ENCODE measurements at regions not wholly inside any gene's neighbourhood (a gene's known extent, or its start where the extent isn't known, plus 50 kb on each side); places are given as distances from the start of the nearest gene placed in this dataset.

DNA sequence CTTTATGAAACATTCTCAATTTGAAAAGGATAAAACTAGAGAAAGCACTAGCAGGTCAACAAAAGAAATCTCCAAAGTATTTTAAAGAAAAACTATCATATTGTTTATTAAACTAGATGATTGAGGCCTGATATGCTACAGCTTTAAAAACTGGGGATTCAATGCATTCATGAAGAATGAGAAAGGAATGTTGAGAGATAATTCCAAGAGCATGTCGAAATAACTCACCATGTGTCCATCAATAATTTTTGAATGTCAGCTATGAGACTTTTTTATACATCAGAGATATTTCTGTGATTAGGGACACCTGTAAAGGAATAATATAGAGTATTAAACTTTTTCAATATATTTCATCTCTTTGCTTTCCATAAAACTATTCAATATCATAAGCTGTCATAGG lies 376.9 kb upstream of the REG3G start:
- H2AFZ ChIP-seq (ENCODE audit: low read length), result no peak overlapping the region
- H3K9ac ChIP-seq (ENCODE audit: low read length), result no peak overlapping the region
- H3K4me3 ChIP-seq (ENCODE audit: low read depth, low read length, poor library complexity, severe bottlenecking), result no peak overlapping the region
- H3K9me3 ChIP-seq (ENCODE audit: low read length), result no peaks in the 10 kb centered on the region
- H3F3A ChIP-seq (ENCODE audit: insufficient read depth, low read length), result no peaks in the 10 kb centered on the region
- no peaks in the 10 kb centered on the region for H3K9me2 ChIP-seq (ENCODE audit: low read depth, low read length)
- H3K79me2 ChIP-seq (ENCODE audit: insufficient read depth, low read length), result no peaks in the 10 kb centered on the region
- TF ChIP-seq EZH2 (IDR thresholded peaks at IDR 0.05; ENCODE audit: borderline replicate concordance, low read length), result no peak
- TF ChIP-seq, protein P1, sequence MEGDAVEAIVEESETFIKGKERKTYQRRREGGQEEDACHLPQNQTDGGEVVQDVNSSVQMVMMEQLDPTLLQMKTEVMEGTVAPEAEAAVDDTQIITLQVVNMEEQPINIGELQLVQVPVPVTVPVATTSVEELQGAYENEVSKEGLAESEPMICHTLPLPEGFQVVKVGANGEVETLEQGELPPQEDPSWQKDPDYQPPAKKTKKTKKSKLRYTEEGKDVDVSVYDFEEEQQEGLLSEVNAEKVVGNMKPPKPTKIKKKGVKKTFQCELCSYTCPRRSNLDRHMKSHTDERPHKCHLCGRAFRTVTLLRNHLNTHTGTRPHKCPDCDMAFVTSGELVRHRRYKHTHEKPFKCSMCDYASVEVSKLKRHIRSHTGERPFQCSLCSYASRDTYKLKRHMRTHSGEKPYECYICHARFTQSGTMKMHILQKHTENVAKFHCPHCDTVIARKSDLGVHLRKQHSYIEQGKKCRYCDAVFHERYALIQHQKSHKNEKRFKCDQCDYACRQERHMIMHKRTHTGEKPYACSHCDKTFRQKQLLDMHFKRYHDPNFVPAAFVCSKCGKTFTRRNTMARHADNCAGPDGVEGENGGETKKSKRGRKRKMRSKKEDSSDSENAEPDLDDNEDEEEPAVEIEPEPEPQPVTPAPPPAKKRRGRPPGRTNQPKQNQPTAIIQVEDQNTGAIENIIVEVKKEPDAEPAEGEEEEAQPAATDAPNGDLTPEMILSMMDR (IDR thresholded peaks at IDR 0.05; ENCODE audit: low read length), result no peak
- H3K27ac ChIP-seq (ENCODE audit: low read depth, low read length, poor library complexity, severe bottlenecking), result no peak overlapping the region
- H3K4me1 ChIP-seq (ENCODE audit: insufficient read depth, low read length, severe bottlenecking), result no peaks in the 10 kb centered on the region
- no peak overlapping the region for H3K4me2 ChIP-seq (ENCODE audit: low read length)
- no peaks in the 10 kb centered on the region for H3K27me3 ChIP-seq (ENCODE audit: insufficient read depth, low read length)
- H4K20me1 ChIP-seq (ENCODE audit: insufficient read depth, low read length), result no peaks in the 10 kb centered on the region
- no peaks in the 10 kb centered on the region for H3K36me3 ChIP-seq (ENCODE audit: insufficient read depth, low read length)

DNA sequence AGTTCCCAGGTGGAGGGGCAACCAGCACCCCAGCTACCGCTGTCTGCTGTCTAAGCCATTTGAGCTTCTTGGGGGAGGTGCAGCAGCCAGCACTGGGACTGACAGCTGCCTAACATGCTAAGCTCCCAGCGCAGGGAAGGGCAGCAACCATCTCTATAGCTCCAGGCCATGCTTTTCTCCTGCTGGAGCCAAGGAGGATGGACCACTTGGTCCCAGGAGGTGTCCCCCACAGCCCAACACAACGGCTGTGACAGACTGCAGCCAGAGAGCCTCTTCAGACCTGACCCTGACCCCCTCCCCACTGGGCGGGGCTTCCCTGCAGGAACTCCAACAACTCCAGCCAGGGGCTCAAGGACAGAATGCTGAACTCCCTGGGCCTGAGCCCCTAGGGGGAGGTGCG lies 370.6 kb upstream of the REG3G start:
- no peak overlapping the region for H3K27ac ChIP-seq (ENCODE audit: low read depth, low read length, poor library complexity, severe bottlenecking)
- H3K4me3 ChIP-seq (ENCODE audit: low read depth, low read length, poor library complexity, severe bottlenecking), result no peak overlapping the region
- no peaks in the 10 kb centered on the region for H3K4me1 ChIP-seq (ENCODE audit: insufficient read depth, low read length, severe bottlenecking)
- no peak overlapping the region for H3K4me2 ChIP-seq (ENCODE audit: low read length)
- no peaks in the 10 kb centered on the region for H3F3A ChIP-seq (ENCODE audit: insufficient read depth, low read length)
- no peaks in the 10 kb centered on the region for H3K9me2 ChIP-seq (ENCODE audit: low read depth, low read length)
- H4K20me1 ChIP-seq (ENCODE audit: insufficient read depth, low read length), result no peaks in the 10 kb centered on the region
- no peaks in the 10 kb centered on the region for H3K27me3 ChIP-seq (ENCODE audit: insufficient read depth, low read length)
- TF ChIP-seq, protein P1 (IDR thresholded peaks at IDR 0.05; ENCODE audit: low read length), result no peak
- no peak for TF ChIP-seq EZH2 (IDR thresholded peaks at IDR 0.05; ENCODE audit: borderline replicate concordance, low read length)
- no peaks in the 10 kb centered on the region for H3K36me3 ChIP-seq (ENCODE audit: insufficient read depth, low read length)
- no peak overlapping the region for H3K9ac ChIP-seq (ENCODE audit: low read length)
- no peak overlapping the region for H2AFZ ChIP-seq (ENCODE audit: low read length)
- no peaks in the 10 kb centered on the region for H3K9me3 ChIP-seq (ENCODE audit: low read length)
- H3K79me2 ChIP-seq (ENCODE audit: insufficient read depth, low read length), result no peaks in the 10 kb centered on the region

DNA sequence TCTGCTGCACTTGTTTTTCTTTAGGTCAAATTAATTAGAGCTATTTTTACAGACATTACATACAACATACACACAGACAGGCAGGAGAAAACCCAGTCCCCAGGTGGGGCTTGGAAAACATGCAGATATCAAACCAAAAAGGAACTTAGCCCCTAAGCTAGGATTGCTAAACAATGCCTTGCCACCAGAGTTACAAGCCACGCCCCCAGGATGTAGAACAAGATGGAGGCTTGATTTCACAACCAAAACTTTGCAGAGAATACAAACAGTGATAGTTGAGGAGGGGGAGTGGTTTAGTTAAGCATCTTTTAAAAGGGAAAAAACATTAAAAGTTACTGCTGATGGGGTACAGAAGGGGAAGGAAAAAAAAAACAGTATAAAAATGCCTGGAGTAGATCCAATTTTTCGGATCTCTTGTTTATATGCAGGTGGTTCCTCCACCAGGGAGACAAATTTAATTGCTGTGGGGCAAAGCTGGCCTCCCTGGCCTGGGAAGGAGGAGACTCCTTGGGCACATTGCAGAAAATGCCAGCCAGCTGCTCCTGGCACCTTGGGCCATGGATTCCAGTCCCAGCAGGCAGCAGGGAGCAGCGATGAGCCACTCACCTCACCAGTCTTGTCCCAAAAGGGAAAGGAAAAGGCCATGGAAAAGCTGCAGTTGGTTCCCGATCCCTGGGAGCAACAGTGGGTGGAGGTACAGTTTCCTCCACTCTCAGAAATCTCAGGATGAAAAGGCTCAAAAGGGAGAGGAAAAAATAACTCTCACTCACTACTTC lies 348.4 kb upstream of the REG3G start:
- no peak for TF ChIP-seq EZH2 (IDR thresholded peaks at IDR 0.05; ENCODE audit: borderline replicate concordance, low read length)
- TF ChIP-seq, protein P1 (IDR thresholded peaks at IDR 0.05; ENCODE audit: low read length), result no peak

More for the DNA sequence above, 348.4 kb upstream of the REG3G start:
- Histone ChIP-seq H4K20me1 (ENCODE audit: insufficient read depth, low read length) (no peaks in the 10 kb centered on the region), H2AFZ (ENCODE audit: low read length) (no peak overlapping the region), H3F3A (ENCODE audit: insufficient read depth, low read length) (no peaks in the 10 kb centered on the region), H3K36me3 (ENCODE audit: insufficient read depth, low read length) (no peaks in the 10 kb centered on the region), H3K9me3 (ENCODE audit: low read length) (no peaks in the 10 kb centered on the region), H3K4me1 (ENCODE audit: insufficient read depth, low read length, severe bottlenecking) (no peaks in the 10 kb centered on the region), H3K4me3 (ENCODE audit: low read depth, low read length, poor library complexity, severe bottlenecking) (no peak overlapping the region), H3K9me2 (ENCODE audit: low read depth, low read length) (no peaks in the 10 kb centered on the region), H3K9ac (ENCODE audit: low read length) (no peak overlapping the region), H3K27ac (ENCODE audit: low read depth, low read length, poor library complexity, severe bottlenecking) (no peak overlapping the region), H3K79me2 (ENCODE audit: insufficient read depth, low read length) (no peaks in the 10 kb centered on the region), H3K4me2 (ENCODE audit: low read length) (no peak overlapping the region), H3K27me3 (ENCODE audit: insufficient read depth, low read length) (no peaks in the 10 kb centered on the region)

Measured in OCI-LY1 (cell line).